ENCODE measurements at regions not wholly inside any gene's neighbourhood (a gene's known extent, or its start where the extent isn't known, plus 50 kb on each side); places are given as distances from the start of the nearest gene placed in this dataset.

DNA sequence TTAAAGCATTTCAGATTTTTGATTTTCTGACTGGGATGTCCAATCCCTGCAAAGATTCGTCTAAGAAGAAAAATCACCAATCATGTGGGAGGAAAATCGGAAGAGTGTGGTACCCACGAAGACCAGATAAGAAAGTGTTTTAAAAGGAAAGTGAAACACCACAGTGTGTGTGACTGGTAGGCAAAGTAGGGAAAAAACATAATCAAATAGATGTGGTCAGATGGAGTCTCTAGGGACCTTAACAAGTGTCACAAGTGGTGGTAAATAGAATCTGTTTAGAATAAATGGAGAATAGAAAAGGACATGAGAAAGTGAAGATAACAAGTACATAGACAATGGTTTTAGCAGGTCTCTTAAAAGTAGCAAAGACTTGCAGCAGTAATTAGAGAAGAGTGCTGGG is 154.6 kb downstream of the SLC30A10 start:
- H3K4me1 ChIP-seq (ENCODE audit: insufficient read depth, low read length, severe bottlenecking): no peaks in the 10 kb centered on the region
- no peaks in the 10 kb centered on the region for H3K79me2 ChIP-seq (ENCODE audit: insufficient read depth, low read length)
- no peaks in the 10 kb centered on the region for H3F3A ChIP-seq (ENCODE audit: insufficient read depth, low read length)
- no peak overlapping the region for H2AFZ ChIP-seq (ENCODE audit: low read length)
- no peaks in the 10 kb centered on the region for H3K9me2 ChIP-seq (ENCODE audit: low read depth, low read length)
- H3K27ac ChIP-seq (ENCODE audit: low read depth, low read length, poor library complexity, severe bottlenecking): no peak overlapping the region
- H4K20me1 ChIP-seq (ENCODE audit: insufficient read depth, low read length): no peaks in the 10 kb centered on the region
- no peaks in the 10 kb centered on the region for H3K36me3 ChIP-seq (ENCODE audit: insufficient read depth, low read length)
- H3K27me3 ChIP-seq (ENCODE audit: insufficient read depth, low read length): no peaks in the 10 kb centered on the region
- no peak overlapping the region for H3K4me3 ChIP-seq (ENCODE audit: low read depth, low read length, poor library complexity, severe bottlenecking)
- no peak overlapping the region for H3K4me2 ChIP-seq (ENCODE audit: low read length)
- H3K9ac ChIP-seq (ENCODE audit: low read length): no peak overlapping the region
- TF ChIP-seq EZH2 (IDR thresholded peaks at IDR 0.05; ENCODE audit: borderline replicate concordance, low read length): no peak
- TF ChIP-seq, protein P1, sequence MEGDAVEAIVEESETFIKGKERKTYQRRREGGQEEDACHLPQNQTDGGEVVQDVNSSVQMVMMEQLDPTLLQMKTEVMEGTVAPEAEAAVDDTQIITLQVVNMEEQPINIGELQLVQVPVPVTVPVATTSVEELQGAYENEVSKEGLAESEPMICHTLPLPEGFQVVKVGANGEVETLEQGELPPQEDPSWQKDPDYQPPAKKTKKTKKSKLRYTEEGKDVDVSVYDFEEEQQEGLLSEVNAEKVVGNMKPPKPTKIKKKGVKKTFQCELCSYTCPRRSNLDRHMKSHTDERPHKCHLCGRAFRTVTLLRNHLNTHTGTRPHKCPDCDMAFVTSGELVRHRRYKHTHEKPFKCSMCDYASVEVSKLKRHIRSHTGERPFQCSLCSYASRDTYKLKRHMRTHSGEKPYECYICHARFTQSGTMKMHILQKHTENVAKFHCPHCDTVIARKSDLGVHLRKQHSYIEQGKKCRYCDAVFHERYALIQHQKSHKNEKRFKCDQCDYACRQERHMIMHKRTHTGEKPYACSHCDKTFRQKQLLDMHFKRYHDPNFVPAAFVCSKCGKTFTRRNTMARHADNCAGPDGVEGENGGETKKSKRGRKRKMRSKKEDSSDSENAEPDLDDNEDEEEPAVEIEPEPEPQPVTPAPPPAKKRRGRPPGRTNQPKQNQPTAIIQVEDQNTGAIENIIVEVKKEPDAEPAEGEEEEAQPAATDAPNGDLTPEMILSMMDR (IDR thresholded peaks at IDR 0.05; ENCODE audit: low read length): no peak
- no peaks in the 10 kb centered on the region for H3K9me3 ChIP-seq (ENCODE audit: low read length)

- Histone ChIP-seq H3K27ac (ENCODE audit: low read depth, low read length, poor library complexity, severe bottlenecking) (no peak overlapping the region), H3K36me3 (ENCODE audit: insufficient read depth, low read length) (no peaks in the 10 kb centered on the region), H3F3A (ENCODE audit: insufficient read depth, low read length) (no peaks in the 10 kb centered on the region)
Observed at GRCh38 chr1:219773110-219773509, 155.2 kb downstream of the SLC30A10 start.

DNA sequence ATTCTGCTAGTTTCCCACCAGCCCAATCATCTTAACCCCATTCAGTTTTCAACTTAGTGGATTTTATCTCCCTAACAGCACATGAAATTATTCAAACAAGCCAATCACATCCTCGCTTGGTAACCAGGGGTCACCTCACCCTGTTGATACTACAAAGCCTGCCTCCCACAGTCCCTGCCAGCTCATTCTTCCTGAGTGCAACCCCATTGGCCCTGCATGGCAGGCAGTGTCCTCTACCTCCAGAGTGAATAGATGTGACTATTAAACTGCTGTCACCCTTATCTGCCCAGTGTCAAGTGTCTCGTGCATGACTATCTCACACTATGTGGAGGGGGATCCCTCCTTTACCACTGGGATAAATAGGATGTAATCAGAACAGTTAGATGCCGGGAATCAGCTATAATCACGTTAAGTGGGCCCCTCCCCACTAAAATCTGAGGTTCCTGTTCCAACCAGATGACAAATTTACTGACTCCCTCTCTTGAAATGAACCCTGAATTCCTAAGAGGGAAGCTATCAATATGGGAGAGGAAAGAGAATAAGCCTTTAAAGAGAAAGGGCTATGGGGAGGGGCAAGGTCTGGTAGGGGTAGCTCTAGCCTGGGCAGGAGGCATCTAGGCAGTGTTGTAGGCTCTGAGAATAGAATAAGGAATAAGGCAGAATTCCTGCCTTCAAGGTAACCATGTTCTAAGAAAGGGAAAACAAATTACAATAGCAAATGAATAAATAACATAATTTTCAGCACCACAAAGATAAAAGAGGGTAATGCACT is 155.9 kb downstream of the SLC30A10 start:
- Histone ChIP-seq H4K20me1 (ENCODE audit: insufficient read depth, low read length) (no peaks in the 10 kb centered on the region), H3K4me2 (ENCODE audit: low read length) (no peak overlapping the region), H3K4me3 (ENCODE audit: low read depth, low read length, poor library complexity, severe bottlenecking) (no peak overlapping the region), H3F3A (ENCODE audit: insufficient read depth, low read length) (no peaks in the 10 kb centered on the region), H3K9ac (ENCODE audit: low read length) (no peak overlapping the region), H2AFZ (ENCODE audit: low read length) (no peak overlapping the region), H3K27ac (ENCODE audit: low read depth, low read length, poor library complexity, severe bottlenecking) (no peak overlapping the region), H3K36me3 (ENCODE audit: insufficient read depth, low read length) (no peaks in the 10 kb centered on the region), H3K27me3 (ENCODE audit: insufficient read depth, low read length) (no peaks in the 10 kb centered on the region), H3K4me1 (ENCODE audit: insufficient read depth, low read length, severe bottlenecking) (no peaks in the 10 kb centered on the region), H3K9me3 (ENCODE audit: low read length) (no peaks in the 10 kb centered on the region), H3K79me2 (ENCODE audit: insufficient read depth, low read length) (no peaks in the 10 kb centered on the region), H3K9me2 (ENCODE audit: low read depth, low read length) (no peaks in the 10 kb centered on the region)
- no peak for TF ChIP-seq EZH2 (IDR thresholded peaks at IDR 0.05; ENCODE audit: borderline replicate concordance, low read length)
- TF ChIP-seq, protein P1 (IDR thresholded peaks at IDR 0.05; ENCODE audit: low read length): no peak

More at GRCh38 chr1:219773110-219773509, 155.2 kb downstream of the SLC30A10 start:
- H3K4me3 ChIP-seq (ENCODE audit: low read depth, low read length, poor library complexity, severe bottlenecking): no peak overlapping the region
- H3K9me2 ChIP-seq (ENCODE audit: low read depth, low read length): no peaks in the 10 kb centered on the region
- no peak overlapping the region for H3K9ac ChIP-seq (ENCODE audit: low read length)
- no peaks in the 10 kb centered on the region for H4K20me1 ChIP-seq (ENCODE audit: insufficient read depth, low read length)
- no peaks in the 10 kb centered on the region for H3K4me1 ChIP-seq (ENCODE audit: insufficient read depth, low read length, severe bottlenecking)
- no peak overlapping the region for H2AFZ ChIP-seq (ENCODE audit: low read length)
- TF ChIP-seq EZH2 (IDR thresholded peaks at IDR 0.05; ENCODE audit: borderline replicate concordance, low read length): no peak
- TF ChIP-seq, protein P1 (IDR thresholded peaks at IDR 0.05; ENCODE audit: low read length): no peak
- no peaks in the 10 kb centered on the region for H3K79me2 ChIP-seq (ENCODE audit: insufficient read depth, low read length)
- H3K27me3 ChIP-seq (ENCODE audit: insufficient read depth, low read length): no peaks in the 10 kb centered on the region
- H3K9me3 ChIP-seq (ENCODE audit: low read length): no peaks in the 10 kb centered on the region
- H3K4me2 ChIP-seq (ENCODE audit: low read length): no peak overlapping the region

Data from OCI-LY1 (cell line).